ENCODE measurements at regions not wholly inside any gene's neighbourhood (a gene's known extent, or its start where the extent isn't known, plus 50 kb on each side); places are given as distances from the start of the nearest gene placed in this dataset.

GRCh38 chr15:35627696-35628095 is 81.7 kb upstream of the DPH6 start:
- TF ChIP-seq CTCF (IDR thresholded peaks at IDR 0.05), result no peak
- no peak for TF ChIP-seq POLR2AphosphoS5 (IDR thresholded peaks at IDR 0.05)
- TF ChIP-seq POLR2A (IDR thresholded peaks at IDR 0.05), result no peak

All from prostate gland (tissue), 2 donors.